ENCODE measurements at regions not wholly inside any gene's neighbourhood (a gene's known extent, or its start where the extent isn't known, plus 50 kb on each side); places are given as distances from the start of the nearest gene placed in this dataset.
"Not testable (repeated sequence)": the region's sequence is repeated elsewhere in the genome, so short reads cannot be mapped to it uniquely, and the experiment has no call there.

- TF ChIP-seq CTCF (IDR thresholded peaks at IDR 0.05; ENCODE audit: extremely low read depth, missing control alignments) = no peak
- DNase-seq (ENCODE audit: low spot score) = no peak
These were observed 50.6 kb upstream of the SLC44A3 start for GRCh38 chr1:94769551-94769950.

DNA sequence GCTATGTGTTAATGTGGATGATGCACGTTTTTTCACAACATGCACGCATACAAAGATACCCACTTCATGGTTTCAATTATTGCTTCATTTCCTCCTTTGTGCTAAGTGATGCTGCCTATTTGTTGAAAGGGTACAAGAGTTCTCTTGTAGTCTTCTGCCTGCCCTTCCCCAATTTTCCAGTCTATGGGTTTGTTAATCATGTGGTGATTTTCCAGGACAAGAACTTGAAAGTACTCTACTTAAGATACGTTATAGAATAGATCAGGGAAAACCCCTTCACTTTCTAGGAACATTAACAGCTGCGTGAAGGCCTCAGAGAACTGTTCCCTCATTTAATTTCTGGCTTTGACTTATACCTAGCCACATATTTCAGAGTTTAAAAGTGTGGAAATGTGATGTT lies 52.1 kb upstream of the SLC44A3 start:
- no peak for DNase-seq (ENCODE audit: low spot score)
- no peak for TF ChIP-seq CTCF (IDR thresholded peaks at IDR 0.05; ENCODE audit: extremely low read depth, missing control alignments)

- TF ChIP-seq CTCF (IDR thresholded peaks at IDR 0.05; ENCODE audit: extremely low read depth, missing control alignments) = no peak
- DNase-seq (ENCODE audit: low spot score) = no peak
These were observed 54.2 kb upstream of the SLC44A3 start for GRCh38 chr1:94765958-94766357.

- DNase-seq (ENCODE audit: low spot score) = no peak
- no peak for TF ChIP-seq CTCF (IDR thresholded peaks at IDR 0.05; ENCODE audit: extremely low read depth, missing control alignments)
These were observed 61.0 kb upstream of the SLC44A3 start for GRCh38 chr1:94759188-94759587.

- DNase-seq (ENCODE audit: low spot score) = no peak
- TF ChIP-seq CTCF (IDR thresholded peaks at IDR 0.05; ENCODE audit: extremely low read depth, missing control alignments) = no peak
These were observed 62.2 kb upstream of the SLC44A3 start for GRCh38 chr1:94757931-94758330.

GRCh38 chr1:94755675-94756074 lies 64.5 kb upstream of the SLC44A3 start:
- no peak for DNase-seq (ENCODE audit: low spot score)
- no peak for TF ChIP-seq CTCF (IDR thresholded peaks at IDR 0.05; ENCODE audit: extremely low read depth, missing control alignments)

DNA sequence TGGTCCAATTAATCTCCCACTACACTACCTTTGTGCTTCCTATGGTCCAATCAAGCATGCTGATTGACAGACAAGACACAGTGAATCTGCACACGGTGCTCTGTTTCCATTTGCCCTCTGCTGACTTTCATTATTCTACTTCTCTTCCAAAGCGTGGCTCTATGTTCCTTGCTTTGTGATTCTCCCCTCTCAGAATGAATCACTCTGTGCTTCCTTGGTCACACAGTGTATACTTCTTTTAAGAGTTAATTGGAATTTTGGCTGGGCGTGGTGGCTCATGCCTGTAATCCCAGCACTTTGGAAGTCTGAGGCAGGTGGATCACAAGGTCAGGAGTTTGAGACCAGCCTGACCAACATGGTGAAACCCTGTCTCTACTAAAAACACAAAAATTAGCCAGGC lies 65.1 kb upstream of the SLC44A3 start:
- DNase-seq (ENCODE audit: low spot score) = not testable (repeated sequence)

- no peak for DNase-seq (ENCODE audit: low spot score)
- no peak for TF ChIP-seq CTCF (IDR thresholded peaks at IDR 0.05; ENCODE audit: extremely low read depth, missing control alignments)
These were observed 65.6 kb upstream of the SLC44A3 start for GRCh38 chr1:94754570-94754969.

Data from GM20000 (cell line).